GOT3 (cell line): ENCODE measurements at regions not wholly inside any gene's neighbourhood (a gene's known extent, or its start where the extent isn't known, plus 50 kb on each side); places are given as distances from the start of the nearest gene placed in this dataset.

Experiments used
- DNase-seq: peaks from one replicate; lab custom pipeline; 2025; ENCODE audit warnings: mixed read lengths; lab: John Stamatoyannopoulos, UW

DNA sequence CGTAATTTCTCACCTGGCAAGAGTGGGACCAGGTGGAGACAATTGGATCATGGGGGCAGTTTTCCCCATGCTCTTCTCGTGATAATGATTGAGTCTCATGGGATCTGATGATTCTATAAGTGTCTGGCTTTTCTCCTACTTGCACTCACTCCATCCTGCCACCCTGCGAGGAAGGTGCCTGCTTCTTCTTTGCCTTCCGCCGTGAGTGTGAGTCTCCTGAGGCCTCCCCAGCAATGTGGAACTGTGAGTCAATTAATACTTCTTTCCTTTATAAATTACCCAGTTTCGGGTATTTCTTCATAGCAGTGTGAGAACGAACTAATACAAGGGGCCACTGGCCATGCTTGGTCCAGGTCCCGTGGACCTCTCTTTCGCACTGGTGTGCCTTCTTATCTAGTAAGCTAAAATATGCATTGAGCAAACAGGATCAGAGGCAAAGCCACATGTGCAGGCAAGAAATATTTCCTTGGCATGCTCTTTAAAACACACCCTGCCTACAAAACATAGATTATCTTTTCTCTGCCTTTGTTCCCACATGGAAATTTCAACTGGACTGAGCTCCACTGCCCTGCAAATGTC, 821.1 kb downstream of the TRIB2 start:
- no peak for DNase-seq

DNA sequence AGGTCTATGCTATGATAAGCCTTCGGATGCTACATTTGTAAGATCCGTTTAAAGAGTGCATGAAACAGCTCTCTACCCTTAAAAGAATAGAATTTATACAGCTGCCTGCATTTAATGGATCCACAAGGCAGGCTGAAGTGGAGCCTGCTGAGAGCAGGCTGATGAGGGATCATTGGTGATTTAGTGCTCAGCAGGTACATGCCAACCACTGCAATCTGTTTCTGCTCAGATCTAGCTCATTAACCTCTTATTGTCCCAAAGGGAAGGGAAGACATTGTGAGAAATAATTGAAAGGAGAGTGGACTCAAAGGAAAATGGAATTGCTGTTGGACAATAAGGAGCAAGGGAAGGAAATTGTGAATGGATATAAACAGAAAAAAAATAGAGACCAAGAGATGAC, 822.6 kb downstream of the TRIB2 start:
- DNase-seq = no peak

- no peak for DNase-seq
These were observed 825.3 kb downstream of the TRIB2 start for GRCh38 chr2:13542061-13542460.

DNA sequence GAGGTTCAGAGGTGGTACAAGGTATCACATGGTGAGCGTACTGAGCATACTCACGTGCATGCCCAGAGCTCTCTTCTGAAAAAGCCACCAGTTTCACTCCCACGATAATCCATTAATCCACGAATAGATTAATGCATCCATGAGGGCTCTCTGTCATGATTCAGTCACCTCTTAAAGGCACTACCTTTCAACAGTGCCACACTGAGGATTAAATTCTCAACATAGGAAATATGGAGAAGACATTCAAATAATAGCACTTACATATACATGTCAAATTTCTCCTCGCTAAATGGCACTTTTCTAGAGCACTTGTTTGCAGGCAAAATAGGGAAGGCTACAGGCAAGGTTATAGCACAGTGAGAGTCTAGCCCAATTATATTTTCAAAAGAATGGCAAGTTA, 825.9 kb downstream of the TRIB2 start:
- DNase-seq = no peak

GRCh38 chr2:13543550-13543949, 826.8 kb downstream of the TRIB2 start:
- no peak for DNase-seq

- DNase-seq = no peak
These were observed 828.6 kb downstream of the TRIB2 start for GRCh38 chr2:13545320-13545719.

- DNase-seq = no peak
These were observed 829.4 kb downstream of the TRIB2 start for GRCh38 chr2:13546131-13546530.

GRCh38 chr2:13550285-13551231, 833.8 kb downstream of the TRIB2 start:
- DNase-seq = no peak

- DNase-seq = no peak
These were observed 841.6 kb downstream of the TRIB2 start for GRCh38 chr2:13558368-13558767.

DNA sequence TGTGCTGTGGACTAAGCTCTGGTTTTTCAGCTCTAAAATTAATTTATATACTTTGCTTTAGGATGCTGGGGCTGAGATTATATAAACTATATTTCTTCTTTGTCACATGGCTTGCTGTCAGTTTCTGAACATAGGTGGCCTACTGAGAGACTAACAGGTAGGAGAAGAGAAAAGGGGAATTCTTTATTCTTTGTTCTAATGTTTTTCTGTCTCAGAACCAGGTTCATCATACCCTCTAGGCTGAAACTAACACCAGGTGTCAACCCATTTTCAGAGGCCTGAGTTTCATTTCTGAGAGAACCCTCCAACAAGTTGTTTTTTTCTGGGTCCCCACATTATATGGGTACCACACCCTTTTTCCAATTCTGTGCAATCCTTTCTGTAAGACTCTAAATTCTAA, 843.6 kb downstream of the TRIB2 start:
- no peak for DNase-seq

- DNase-seq = no peak
These were observed 855.7 kb downstream of the TRIB2 start for GRCh38 chr2:13572466-13572865.

GRCh38 chr2:13574831-13575230, 858.1 kb downstream of the TRIB2 start:
- DNase-seq = no peak

DNA sequence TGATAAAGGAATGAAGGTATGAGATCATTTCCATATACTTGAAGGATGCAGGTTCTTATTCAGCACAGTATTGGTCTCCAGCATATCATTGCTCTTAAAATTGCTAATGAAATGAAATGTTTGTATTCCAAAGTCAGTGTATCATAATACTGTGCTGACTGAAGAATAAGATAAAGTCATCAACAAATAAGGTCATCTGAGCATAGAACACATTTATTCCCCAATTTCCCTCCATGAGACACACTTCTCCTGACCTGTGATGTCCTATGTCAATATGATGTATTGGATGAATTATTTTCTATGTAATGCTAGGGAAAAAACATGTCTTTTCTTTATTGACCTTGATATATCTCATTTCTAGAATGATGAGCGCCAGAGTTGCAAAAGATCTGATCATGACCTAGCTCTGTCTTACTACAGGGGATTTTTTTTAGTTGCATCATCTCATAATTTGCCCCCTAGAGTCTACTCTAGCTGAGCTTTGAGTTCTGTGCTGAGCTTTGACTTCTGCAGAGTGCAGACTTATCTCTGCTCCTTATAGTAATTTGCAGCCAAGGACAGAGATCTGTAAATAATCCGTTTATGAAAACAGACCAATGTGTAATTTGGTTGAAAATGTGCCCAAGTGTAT, 859.8 kb downstream of the TRIB2 start:
- DNase-seq = no peak

DNA sequence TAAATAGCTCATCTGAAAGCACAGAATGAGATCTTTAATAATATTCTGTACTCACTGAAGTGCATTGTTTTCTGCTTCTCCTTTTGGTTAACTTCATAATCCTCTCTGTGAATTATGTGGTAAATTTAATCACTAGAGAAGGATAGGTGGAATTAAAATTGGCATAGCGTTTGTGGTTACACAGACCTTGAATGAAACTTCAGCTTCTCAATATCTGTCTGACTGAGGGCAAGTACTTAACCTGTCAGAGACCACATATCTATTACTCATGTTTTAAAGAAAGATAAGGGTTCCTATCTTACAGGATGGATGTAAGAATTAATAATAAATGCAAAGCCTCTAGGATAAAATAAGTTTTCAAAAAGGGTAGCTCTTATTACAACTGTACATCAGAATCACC, 861.8 kb downstream of the TRIB2 start:
- DNase-seq = no peak

GRCh38 chr2:13581471-13581870, 864.7 kb downstream of the TRIB2 start:
- no peak for DNase-seq

DNA sequence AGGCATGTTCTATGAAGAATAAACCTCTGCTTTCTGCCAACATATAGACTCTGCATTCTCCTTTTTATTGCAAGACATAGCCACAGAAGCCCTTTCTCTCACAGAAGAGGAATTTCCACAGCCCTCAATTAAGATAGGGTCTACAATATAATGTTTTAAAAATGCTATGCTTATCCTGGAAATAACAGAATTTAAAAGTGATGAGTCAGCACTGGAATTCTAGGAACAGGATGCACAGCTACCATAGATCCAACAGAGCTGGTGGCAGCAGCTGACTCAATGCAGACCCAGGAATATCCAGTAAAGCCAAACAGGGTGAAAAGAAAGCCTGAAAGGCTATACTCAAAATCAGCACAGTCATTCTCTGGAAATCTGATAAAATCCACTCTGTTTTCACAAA, 866.9 kb downstream of the TRIB2 start:
- no peak for DNase-seq

- no peak for DNase-seq
These were observed 867.3 kb downstream of the TRIB2 start for GRCh38 chr2:13584020-13584419.

DNA sequence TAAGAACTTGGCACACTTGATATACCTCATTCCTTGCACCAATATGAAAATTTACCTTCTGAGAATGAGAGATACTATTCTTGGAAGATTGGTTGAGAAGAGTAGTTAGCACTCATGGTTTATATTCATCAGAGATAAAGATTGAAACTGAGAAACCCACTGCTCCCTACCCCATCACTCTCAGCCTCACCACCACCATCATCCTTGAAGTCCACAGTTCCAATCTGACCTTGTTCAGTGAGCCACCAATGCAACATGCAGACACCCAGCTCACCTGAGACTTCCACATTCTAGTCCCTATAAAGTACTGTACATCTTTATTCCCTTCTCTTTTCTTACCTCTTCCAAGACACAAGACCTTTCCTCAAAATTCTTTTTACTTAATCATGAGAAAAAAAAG, 869.0 kb downstream of the TRIB2 start:
- DNase-seq = no peak

DNA sequence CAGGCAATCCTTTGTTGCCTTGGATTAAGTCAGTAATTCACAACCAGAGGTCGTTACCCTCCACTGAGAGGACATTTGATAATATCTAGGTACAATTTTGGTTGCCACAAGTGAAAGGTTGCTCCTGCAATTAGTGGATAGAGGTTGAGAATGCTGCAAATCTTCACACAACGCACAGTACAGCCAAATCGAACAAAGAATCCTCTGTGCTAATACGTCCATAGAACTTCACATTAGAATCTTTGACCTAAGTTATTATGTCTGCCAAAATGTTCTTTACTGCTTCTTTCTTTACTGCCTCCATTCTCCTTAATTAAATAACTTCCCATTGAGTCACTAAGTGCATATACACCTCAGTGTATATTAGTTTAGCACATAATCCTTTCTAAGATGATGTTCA, 879.5 kb downstream of the TRIB2 start:
- DNase-seq = no peak

GRCh38 chr2:13597176-13597575, 880.4 kb downstream of the TRIB2 start:
- DNase-seq = no peak

- DNase-seq = no peak
These were observed 884.8 kb downstream of the TRIB2 start for GRCh38 chr2:13601506-13601905.

DNA sequence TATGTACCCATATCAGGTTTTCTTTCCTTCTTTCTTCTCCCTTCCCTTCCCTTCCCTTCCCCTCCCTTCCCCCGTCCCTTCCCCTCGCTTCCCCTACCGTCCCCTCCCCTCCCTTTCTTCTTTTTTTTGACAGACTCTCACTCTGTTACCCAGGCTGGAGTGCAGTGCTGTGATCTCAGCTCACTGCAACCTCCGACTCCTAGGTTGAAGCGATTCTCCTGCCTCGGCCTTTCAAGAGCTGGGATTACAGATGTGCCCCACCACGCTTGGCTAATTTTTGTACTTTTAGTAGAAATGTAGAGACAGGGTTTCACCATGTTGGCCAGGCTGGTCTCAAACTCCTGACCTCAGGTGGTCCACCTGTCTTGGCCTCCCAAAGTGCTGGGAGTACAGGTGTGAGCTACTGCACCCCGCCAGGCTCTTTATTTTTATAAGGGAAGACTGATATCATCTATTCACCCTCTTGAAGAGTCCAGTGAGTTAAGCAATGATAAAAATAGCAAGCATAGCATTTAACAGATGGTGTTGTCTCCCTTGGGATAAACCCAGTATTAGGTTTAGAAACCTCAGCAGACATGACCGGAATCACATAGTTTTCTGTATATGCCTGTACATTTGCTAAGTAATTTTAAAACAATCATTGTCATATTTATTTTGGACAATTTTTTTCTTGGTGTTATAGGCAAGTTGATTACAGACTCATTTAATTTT, 888.4 kb downstream of the TRIB2 start:
- no peak for DNase-seq

DNA sequence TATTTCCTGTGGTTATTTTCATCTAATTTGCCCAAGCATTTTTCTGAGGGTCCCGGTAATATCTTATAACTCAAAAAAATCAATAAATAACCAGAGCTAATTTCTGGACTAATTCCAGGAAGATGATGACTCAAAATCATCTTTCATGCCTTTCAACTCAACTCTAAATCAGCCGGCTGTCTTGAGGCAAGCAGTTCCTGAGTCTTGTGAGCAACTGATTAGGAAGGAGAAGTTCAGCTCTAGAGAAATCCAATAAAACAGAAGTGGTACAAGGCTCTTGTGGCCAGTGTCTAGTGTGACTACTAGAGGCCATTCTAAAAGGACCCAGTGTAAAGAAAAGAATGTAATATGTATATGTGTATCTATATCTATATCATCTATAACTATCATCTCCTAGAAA, 890.4 kb downstream of the TRIB2 start:
- no peak for DNase-seq
